Stimulated activated CD4-positive, alpha-beta T cell treated with anti-CD3 and anti-CD28 coated beads, Interleukin-15, amount 100 ng/mL, for 1 hour (primary cell): ENCODE measurements at regions not wholly inside any gene's neighbourhood (a gene's known extent, or its start where the extent isn't known, plus 50 kb on each side); places are given as distances from the start of the nearest gene placed in this dataset.

Experiments
- DNase-seq, 2 donors: peaks; one replicate each; pipeline ENCODE4 v3.0.0-alpha.2; 2020; ENCODE audit warnings: low read depth in 1 of 2, low spot score in 1 of 2

DNA sequence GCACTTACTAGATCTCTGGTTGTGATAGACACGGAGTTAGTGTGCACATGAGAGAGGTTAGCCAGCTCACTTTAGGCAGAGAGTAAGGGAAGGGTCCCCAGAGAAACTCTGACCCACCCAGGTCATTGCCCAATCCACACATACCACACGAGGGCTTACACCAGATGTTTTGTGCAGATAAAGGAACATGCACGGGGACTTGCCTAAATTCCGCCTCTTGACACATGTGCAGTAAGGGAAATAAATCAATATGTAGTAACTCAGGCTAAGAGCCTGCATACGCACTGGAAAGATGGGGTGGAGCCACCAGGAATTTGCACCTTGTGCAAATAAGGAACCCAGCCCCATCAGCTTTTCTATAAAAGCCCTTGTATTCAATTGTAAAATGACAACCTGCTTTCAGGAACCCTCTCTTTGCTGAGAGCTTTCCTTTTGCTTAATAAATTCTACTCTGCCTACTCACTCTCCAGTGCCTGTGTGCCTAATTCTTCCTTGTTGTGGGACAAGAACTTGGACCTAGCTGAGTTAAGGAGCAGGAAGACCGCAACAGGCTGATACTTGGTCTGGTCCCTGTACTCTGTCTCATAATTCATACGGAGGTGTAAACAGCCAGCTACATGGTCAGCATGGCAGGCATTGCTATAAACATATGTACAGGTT lies 120.2 kb downstream of the EMP1 start:
- no peak for DNase-seq

GRCh38 chr12:13313886-13314285 lies 117.4 kb downstream of the EMP1 start:
- no peak for DNase-seq

GRCh38 chr12:13311551-13311950 lies 115.0 kb downstream of the EMP1 start:
- DNase-seq, result no peak

DNA sequence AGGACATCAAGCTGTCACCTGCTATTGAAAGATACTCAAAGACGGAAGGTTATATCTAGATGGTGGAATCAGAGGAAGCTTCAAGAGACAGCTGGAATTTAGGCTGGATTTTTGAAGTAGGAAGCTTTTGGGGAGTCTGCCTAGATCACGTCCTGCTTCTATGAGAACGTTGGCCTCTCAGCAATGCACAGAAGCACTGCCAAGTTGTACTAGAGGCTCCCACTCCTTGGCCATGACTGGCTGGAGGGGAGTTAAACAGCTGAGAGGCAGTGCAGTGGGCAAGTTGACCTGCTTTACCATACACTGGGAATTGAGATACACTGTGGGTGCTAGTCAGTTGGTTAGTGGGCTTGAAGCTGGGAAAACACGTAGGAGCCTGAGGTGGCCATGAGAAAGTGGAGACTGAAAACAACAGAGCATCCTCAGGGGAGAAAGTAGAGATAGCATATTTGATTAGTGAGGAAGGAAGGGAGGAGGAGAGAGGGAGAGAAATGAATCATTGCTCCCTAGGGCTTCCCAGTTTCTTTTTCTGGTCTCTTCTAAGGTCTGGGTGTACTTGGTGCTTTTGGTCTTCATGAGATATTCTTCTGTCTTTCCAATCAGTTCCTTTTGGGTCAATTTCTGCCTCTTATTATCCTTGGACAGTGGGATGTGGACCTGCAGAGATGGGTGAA lies 110.8 kb downstream of the EMP1 start:
- no peak for DNase-seq

DNA sequence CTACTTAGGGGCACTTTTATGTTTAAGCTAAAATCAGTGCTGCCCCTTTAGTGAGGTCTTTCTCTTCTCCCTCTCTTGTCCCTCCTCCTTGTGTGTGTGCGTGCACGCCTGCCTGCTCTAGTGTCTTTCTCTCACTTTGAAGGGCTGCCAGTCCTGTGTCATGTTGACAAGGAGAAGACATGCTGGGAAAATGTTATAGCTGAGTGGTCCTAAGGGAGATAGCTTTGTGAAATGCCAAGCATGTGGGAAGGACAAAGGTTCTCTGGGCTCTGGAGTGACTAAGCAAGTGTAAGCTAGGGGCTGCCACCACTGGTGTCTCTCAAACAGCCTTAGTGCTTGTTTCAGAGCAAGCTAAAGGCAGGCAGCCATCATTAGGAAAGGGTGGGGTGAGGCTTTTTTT lies 108.4 kb downstream of the EMP1 start:
- DNase-seq, result no peak

DNA sequence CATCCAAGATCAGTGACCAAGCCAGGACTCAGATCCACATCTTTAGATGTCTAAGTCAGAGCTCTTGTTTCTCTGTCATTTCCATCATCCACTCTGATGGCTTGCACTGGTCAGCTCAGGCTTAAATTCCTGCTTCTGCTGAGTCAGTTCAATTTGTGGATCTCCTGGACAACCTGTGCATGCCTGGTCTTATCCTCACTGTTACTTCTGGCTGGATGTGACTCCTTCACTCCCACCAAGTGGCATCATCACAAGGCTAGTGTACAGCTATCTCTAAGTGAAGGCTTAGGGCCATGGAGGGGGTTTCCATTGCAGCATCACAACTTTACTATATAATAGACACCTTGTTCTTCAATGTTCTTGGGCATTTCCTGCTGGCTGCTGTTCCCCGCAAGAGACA lies 102.9 kb downstream of the EMP1 start:
- DNase-seq, result no peak

GRCh38 chr12:13293096-13293495 lies 96.6 kb downstream of the EMP1 start:
- DNase-seq, result no peak

- no peak for DNase-seq
These were observed 93.2 kb downstream of the EMP1 start for GRCh38 chr12:13289653-13290289.

GRCh38 chr12:13288937-13289652 lies 92.6 kb downstream of the EMP1 start:
- DNase-seq, result no peak

DNA sequence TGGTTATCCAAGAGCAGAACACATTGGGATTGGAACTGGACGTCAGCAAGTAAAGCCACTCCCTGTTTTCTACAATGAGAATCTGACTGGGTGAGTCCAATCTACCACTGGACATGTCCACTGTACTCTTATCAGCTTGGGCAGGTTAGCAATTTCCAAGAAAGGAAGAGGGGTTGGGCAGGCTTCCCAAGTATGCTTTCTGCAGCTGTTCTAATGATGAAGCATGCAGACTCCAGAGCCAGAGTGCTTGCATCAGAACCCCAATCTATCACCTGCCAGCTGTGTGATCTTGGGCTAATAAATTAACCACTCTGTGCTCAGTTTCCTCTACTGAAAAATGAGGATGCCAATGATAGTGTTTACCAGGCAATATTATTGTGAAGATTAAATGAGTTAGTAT lies 92.0 kb downstream of the EMP1 start:
- DNase-seq, result no peak

- no peak for DNase-seq
These were observed 87.3 kb downstream of the EMP1 start for GRCh38 chr12:13283867-13284266.

GRCh38 chr12:13282861-13283260 lies 86.3 kb downstream of the EMP1 start:
- DNase-seq, result no peak

GRCh38 chr12:13278249-13278787 lies 81.8 kb downstream of the EMP1 start:
- DNase-seq, result peak; percentile 27 to 53

GRCh38 chr12:13277293-13277692 lies 80.8 kb downstream of the EMP1 start:
- no peak for DNase-seq

- DNase-seq, result no peak
These were observed 78.9 kb downstream of the EMP1 start for GRCh38 chr12:13275241-13276085.

- no peak for DNase-seq
These were observed 77.3 kb downstream of the EMP1 start for GRCh38 chr12:13273850-13274249.

DNA sequence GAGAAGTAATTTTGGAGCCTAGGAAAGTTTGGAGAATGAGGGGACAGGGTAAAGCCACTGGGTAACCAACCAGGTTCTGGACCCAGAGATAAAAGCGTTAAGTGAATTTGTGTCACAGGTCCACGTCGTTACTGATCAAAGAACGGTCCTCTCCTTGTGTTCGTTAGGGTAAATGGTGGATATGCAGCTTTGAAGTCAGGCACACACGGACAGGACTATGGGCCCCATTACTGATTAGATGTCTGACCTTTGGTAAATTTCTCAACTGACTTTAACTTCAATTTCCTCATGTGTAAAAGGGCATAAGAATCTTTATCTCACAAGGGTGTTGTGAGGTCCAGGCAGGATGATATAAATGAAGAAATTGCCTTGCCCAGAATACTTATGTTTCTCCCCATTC lies 76.6 kb downstream of the EMP1 start:
- DNase-seq, result no peak

GRCh38 chr12:13270817-13271216 lies 74.3 kb downstream of the EMP1 start:
- no peak for DNase-seq
